Fibroblast of pulmonary artery (primary cell): ENCODE measurements at regions not wholly inside any gene's neighbourhood (a gene's known extent, or its start where the extent isn't known, plus 50 kb on each side); places are given as distances from the start of the nearest gene placed in this dataset.
A peak's percentile ranks its signal among the peaks of the same experiment; 100 is the strongest.

ENCODE experiments used
- DNase-seq: peaks from one replicate; pipeline ENCODE4 v3.0.0-alpha.2; 2010; ENCODE audit warnings: low read depth
- H3K4me3 ChIP-seq: replicated peaks from 2 replicates; pipeline ENCODE4 v1.5.1; 2011; ENCODE audit warnings: low read depth, mild to moderate bottlenecking, control low read depth, low read length, moderate library complexity
- CTCF ChIP-seq: IDR thresholded peaks from 2 replicates; pipeline ENCODE4 v1.5.1; 2011; ENCODE audit warnings: mild to moderate bottlenecking, control low read depth, low read length, inconsistent platforms; ENCODE audit errors: missing control alignments

- no peak for DNase-seq
- no peak for TF ChIP-seq CTCF
- H3K4me3 ChIP-seq = no peak overlapping the region
Observed at GRCh38 chr4:126710935-126711334, 921.8 kb upstream of the INTU start.

GRCh38 chr4:126715067-126715466 is 917.7 kb upstream of the INTU start:
- DNase-seq = no peak
- no peak for TF ChIP-seq CTCF
- H3K4me3 ChIP-seq = no peak overlapping the region

GRCh38 chr4:126715681-126716080 is 917.1 kb upstream of the INTU start:
- no peak for DNase-seq
- H3K4me3 ChIP-seq = no peak overlapping the region
- no peak for TF ChIP-seq CTCF

- no peak for DNase-seq
- H3K4me3 ChIP-seq = no peak overlapping the region
- TF ChIP-seq CTCF = no peak
Observed at GRCh38 chr4:126718136-126718535, 914.6 kb upstream of the INTU start.

- DNase-seq = no peak
- H3K4me3 ChIP-seq = no peak overlapping the region
- no peak for TF ChIP-seq CTCF
Observed at GRCh38 chr4:126719852-126720251, 912.9 kb upstream of the INTU start.

- H3K4me3 ChIP-seq = no peak overlapping the region
- DNase-seq = no peak
- no peak for TF ChIP-seq CTCF
Observed at GRCh38 chr4:126725906-126726305, 906.9 kb upstream of the INTU start.

- DNase-seq = peak; percentile 31
- no peak for TF ChIP-seq CTCF
- H3K4me3 ChIP-seq = no peak overlapping the region
Observed at GRCh38 chr4:126727461-126727860, 905.3 kb upstream of the INTU start.
